GM12892 (cell line): ENCODE measurements at regions not wholly inside any gene's neighbourhood (a gene's known extent, or its start where the extent isn't known, plus 50 kb on each side); places are given as distances from the start of the nearest gene placed in this dataset.
"Not testable (repeated sequence)": the region's sequence is repeated elsewhere in the genome, so short reads cannot be mapped to it uniquely, and the experiment has no call there.

Experiments used
- DNase-seq: peaks from one replicate; pipeline ENCODE4 v3.0.0; 2011; ENCODE audit not compliant: insufficient read length
- FAIRE-seq: peaks from 2 replicates; lab custom pipeline; 2011; peaks lifted over from hg19 to GRCh38; lab: Jason Lieb, UNC
- POLR2A ChIP-seq: IDR thresholded peaks from 2 replicates; pipeline ENCODE4 v1.6.1; 2011; ENCODE audit warnings: low read depth, low read length, control low read depth
- POLR2AphosphoS5 ChIP-seq: IDR thresholded peaks from 2 replicates; pipeline ENCODE4 v1.6.1; 2011; ENCODE audit warnings: low read depth, low read length, control low read depth
- TAF1 ChIP-seq: IDR thresholded peaks from 2 replicates; pipeline ENCODE4 v1.6.1; 2011; ENCODE audit warnings: low read depth, mild to moderate bottlenecking, control low read depth, low read length, borderline replicate concordance

DNA sequence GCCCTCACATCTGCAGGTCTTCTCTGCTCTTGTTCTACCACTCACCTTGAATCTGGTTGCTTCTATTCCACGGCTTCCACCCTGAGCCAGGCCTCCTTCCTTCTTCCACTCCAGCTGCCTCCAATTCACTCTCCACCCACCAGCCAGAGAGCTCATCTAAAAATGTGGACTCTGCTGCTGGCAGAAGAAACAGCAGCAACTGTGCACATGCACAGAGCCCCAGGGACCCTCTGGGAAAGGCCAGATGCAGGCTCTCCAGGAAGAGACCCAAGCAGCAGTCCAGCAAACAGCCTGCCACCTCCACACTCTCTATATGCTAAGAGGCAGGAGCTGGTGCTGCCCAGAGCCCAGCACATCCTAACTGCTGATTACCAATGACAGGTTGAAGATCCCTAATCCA is 162.6 kb upstream of the TOP1 start:
- FAIRE-seq, result no peak
- no peak for DNase-seq
- TF ChIP-seq POLR2AphosphoS5 (no peak), POLR2A (no peak), TAF1 (no peak)

DNA sequence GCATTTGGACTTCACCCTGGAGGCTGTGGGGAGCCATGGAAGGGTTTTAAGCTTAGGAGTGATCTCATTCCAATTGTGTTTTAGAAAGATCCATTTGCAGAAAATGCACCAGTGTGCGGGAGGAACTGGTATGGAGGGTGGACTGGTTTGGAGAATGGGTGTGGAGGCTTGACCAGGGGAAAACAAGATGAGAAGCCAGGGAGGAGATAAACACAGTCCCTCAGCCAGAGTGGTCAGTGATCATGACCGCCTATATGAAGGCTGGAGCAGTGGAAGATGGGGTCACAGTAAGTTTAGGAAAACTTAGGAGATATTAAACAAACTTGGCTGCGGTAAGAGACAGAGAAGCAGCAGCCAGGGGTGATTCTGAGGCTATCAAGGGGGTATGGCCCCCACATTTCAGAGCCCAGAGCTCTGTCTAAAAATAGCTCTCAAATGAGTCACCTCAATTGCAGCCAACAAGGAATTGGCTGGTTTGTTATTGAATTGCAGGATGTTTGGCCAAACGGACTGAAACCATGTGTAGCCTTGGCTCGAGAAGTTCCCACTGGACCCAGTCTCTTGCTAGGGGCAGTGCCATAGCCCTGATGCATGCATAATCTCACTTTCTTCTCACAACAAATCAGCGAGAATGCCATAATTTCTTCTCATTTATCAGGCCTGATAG is 159.9 kb upstream of the TOP1 start:
- TF ChIP-seq POLR2AphosphoS5 (no peak), POLR2A (no peak), TAF1 (no peak)
- no peak for FAIRE-seq
- no peak for DNase-seq

DNA sequence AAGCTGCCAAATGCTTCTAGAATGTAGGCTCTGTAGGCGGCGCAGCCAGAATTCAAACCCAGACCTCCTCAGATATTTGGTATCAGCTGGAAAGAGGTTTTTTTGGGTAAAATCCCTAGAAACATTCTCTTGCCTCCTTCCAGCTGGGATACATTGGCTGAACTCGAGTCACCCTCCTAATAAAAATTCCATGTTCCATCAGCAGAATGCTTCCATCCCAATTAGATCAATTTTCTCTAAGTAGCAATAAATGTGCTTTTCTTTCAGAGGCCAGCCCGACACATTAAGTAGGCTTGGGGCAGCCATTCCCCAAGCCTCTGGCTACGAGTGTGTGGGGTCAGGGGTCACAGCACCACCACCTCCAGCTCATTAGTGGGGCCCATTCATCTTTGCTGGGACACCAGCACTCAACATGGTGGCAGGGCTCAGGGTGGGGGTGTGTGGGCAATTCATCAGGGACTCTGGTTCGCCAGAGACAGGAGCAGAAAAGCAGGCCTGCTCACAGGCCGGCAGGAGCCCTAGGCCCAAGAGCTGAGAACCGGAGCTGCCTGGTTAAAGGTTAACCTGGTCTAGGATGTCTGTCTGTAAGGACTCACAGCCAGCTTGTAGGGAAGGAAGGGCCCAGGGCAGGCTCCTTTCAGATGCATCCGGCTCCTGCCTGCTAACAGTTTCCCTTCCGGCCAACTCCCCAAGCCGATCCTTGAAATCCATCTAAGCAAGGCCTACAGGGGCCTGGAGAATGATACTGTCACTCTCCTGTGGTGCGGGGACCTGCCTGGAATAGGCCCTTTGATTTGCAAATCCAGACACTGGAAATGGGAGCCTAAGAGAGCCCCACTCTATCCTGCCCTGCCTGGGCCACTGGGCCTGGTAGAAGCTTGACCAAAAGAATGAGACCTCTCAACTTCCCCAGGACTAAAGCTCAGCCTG is 159.1 kb upstream of the TOP1 start:
- no peak for TF ChIP-seq POLR2A
- no peak for TF ChIP-seq TAF1
- TF ChIP-seq POLR2AphosphoS5, result no peak
- FAIRE-seq (no peak), DNase-seq (no peak)

DNA sequence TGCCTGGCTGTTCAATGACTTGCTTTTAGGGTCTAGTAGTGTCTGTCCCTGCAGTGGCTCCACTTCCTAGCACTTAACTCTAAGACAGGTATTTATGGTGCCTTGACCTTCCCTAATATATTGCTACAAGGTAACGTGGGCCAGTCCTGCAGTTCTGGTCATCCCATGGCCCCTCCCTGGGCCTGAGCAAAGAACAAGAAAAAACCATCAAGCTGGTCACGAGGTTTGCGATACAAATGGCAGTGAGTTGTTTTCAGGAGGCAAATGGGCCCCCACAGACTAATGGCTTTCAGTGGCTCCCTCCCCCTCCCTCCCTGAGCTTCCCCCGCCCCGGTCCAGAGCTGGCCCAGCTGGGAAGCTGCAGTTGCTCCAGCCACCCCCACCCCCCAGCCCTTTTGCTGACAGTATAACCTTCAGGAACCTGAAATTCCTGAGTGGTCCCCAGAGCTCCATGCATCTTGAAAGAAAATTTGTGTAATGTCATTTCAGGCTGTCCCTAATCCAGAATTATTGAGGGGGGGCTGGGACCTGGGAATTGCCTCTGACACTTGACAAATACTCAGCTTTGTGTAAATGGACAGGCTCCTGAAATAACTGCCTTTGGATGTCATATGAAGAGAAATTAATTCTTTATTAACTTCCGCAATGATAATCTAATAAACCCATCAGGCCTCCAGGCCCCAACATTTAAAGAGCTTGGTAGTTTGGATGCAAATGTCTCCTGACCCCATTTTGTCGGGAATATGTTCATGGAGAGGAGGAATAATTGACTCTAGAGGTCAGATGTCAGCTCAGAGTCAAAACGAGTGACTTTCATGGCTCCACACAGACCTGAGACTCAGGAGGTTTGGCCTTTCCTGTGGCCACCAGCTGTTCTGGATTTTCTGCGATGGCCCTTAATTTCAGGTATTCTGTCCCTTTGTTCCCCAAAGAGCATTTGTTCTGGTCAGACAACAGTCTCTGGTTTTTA is 153.2 kb upstream of the TOP1 start:
- no peak for FAIRE-seq
- no peak for DNase-seq
- TF ChIP-seq POLR2A (no peak), TAF1 (no peak), POLR2AphosphoS5 (no peak)

DNA sequence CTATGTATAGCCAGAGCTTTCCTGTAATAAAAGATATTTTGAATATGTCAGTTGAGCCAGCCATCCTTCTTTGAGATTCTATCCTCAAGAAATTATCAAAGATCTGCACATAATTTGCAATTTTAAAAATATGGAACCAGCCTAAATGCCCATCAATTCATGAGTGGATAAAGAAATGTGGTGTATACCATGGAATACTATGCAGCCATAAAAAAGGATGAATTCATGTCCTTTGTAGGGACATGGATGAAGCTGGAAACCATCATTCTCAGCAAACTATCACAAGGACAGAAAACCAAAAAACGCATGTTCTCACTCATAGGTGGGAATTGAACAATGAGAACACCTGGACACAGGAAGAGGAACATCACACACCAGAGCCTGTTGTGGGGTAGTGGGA is 150.5 kb upstream of the TOP1 start:
- FAIRE-seq, DNase-seq: not testable (repeated sequence)

DNA sequence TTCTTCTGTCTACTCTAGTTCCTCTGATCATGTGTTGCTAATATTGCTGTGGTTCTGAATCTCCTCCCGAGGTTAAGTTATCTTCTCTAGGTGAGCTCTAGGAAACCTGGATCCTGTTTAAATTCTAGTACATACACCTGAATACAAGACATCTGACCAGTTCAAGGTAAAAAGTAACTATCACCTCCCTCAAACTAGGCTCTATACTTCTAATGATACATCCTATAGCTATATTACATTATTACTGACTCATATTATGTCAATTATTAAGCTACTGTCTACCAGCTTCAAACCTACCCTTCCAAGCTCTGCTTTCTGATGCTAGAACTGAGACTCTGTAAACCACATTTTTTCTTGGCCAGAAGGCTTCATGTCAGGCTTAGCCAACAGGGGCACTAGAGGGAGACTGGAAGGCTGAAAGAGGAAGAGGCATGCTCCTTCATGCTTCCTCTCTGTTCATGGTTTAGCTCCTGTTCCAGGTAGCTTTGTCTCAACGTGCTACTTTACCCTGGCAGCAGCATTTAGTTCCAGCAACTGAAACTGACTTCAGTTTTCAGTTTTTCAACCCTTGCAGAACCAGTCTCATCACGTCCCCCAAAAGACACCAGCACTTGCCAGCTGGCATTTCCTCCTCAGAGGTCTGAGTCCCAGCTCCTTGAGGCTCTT is 148.4 kb upstream of the TOP1 start:
- FAIRE-seq (no peak), DNase-seq (no peak)
- TF ChIP-seq POLR2AphosphoS5, result no peak
- no peak for TF ChIP-seq POLR2A
- TF ChIP-seq TAF1, result no peak

DNA sequence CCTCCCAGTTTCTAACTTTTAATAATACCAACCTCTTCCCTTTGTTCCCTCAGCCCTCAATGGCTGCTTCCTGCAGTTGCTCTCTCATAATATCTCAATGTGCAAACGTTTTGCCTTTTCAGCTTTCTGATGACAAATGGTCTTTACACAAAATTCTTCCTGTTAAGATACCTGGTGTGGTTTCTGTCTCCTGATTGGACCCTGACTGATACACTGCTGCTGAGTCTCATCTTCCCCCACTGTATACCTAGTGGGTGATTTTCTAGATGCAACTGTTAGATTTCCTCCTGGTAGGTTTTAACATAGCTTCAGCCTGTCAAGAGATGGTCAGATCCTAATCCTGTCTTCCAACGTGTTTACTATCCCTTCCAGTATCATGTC is 147.9 kb upstream of the TOP1 start:
- DNase-seq, result no peak
- no peak for FAIRE-seq
- TF ChIP-seq TAF1 (no peak), POLR2A (no peak), POLR2AphosphoS5 (no peak)

DNA sequence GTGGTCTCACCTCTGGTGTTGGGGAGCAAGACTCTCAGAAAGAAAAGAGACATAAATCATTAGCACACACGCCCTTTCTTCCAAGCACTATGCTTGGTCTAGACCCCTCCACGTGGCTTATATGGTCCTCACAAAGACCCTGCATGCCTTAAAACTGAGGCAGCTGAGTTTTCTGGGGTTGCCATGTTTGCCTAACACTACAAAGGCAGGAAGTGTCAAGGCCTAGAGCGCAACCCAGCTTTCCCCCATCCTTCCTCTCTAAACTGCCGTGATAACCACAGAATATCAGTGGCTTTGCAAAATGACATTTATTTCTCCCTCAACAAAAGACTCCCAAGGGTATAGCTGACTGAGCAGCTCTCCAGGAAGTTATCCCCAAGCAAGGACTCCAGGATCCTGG is 146.5 kb upstream of the TOP1 start:
- no peak for DNase-seq
- no peak for FAIRE-seq
- TF ChIP-seq POLR2AphosphoS5 (no peak), POLR2A (no peak), TAF1 (no peak)

DNA sequence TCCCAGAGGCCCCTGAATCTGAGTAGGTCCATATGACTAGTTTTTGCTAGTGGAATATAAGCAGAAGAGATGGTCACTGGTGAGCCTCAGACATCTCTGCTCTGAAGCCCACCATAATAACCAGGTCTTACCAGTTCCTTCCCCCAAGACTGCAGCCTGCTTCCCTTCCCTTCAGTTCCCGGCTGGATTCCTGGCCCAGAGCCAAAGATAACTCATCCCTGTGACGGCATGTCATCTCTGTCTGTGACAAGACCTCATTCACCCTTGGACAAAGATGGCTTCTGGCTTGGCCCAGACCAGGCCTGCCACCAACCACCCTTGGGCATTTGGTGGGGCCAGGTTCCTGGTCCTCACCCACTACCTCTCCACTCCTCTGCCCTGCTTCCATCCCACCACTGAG is 145.5 kb upstream of the TOP1 start:
- DNase-seq, result no peak
- TF ChIP-seq TAF1, result no peak
- no peak for TF ChIP-seq POLR2AphosphoS5
- no peak for TF ChIP-seq POLR2A
- no peak for FAIRE-seq

DNA sequence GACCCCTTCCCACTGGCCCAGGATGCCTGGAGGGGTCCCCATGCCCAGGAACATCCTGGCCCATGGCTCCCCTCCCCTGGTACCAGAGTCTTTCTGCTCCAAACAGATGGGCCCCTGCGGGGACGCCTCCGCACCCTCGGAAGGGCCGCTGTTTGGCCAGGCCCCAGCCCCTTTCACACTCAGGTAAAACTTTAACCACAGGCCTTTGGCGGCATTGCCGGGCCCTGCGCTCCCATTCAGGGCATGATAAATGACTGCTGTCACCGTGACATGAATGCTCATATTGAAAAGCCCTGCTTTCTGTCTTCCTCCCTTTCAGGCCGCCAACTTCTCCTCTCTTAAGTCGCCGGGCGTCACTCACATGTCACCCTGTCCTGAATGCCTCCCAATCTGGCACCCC is 141.5 kb upstream of the TOP1 start:
- no peak for DNase-seq
- no peak for TF ChIP-seq TAF1
- FAIRE-seq, result no peak

DNA sequence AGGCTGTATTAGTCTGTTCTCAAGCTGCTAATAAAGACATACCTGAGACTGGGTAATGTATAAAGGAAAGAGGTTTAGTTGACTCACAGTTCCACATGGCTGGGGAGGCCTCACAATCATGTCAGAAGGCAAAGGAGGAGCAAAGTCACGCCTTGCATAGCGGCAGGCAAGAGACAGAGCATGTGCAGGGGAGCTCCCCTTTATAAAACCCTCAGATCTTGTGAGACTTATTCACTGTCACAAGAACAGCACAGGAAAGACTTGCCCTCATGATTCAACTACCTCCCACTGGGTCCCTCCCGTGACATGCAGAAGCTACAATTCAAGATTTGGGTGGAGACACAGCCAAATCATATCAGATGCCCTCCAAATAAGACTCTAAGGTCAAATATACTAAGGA is 139.4 kb upstream of the TOP1 start:
- not testable (repeated sequence) for DNase-seq, FAIRE-seq
